GM23338 (cell line): ENCODE measurements at regions not wholly inside any gene's neighbourhood (a gene's known extent, or its start where the extent isn't known, plus 50 kb on each side); places are given as distances from the start of the nearest gene placed in this dataset.

ENCODE experiments used
- ATAC-seq: fragments of 200-7000 bp; cut with Tn5 transposase; 3 replicates; pipeline ENCODE4 v1.9.1; 2020
- DNase-seq: peaks from one replicate; pipeline ENCODE4 v3.0.0-alpha.2; 2015; ENCODE audit warnings: low spot score
- H2AFZ ChIP-seq: fragments of 200-600 bp; sonication (generic); 2 replicates; pipeline ENCODE4 v1.8.0; 2016; ENCODE audit warnings: antibody characterized with exemption, mild to moderate bottlenecking, moderate library complexity
- H3F3A ChIP-seq: fragments of 200-600 bp; sonication (generic); replicated peaks from 2 replicates; pipeline ENCODE4 v1.8.0; 2017; ENCODE audit warnings: antibody characterized with exemption, mixed run types, low read depth
- H3K27ac ChIP-seq: fragments of 200-600 bp; sonication (generic); 2 replicates; pipeline ENCODE4 v1.6.1; 2016; ENCODE audit warnings: low read depth
- H3K27me3 ChIP-seq: fragments of 200-600 bp; sonication (generic); 2 replicates; pipeline ENCODE4 v1.8.0; 2016; ENCODE audit warnings: mild to moderate bottlenecking, mixed run types, moderate library complexity; ENCODE audit not compliant: insufficient read depth
- H3K36me3 ChIP-seq: fragments of 200-600 bp; sonication (generic); 2 replicates; pipeline ENCODE4 v1.8.0; 2016; ENCODE audit warnings: mild to moderate bottlenecking; ENCODE audit not compliant: insufficient read depth
- H3K4me1 ChIP-seq: fragments of 200-600 bp; sonication (generic); 2 replicates; pipeline ENCODE4 v1.8.0; 2016; ENCODE audit warnings: mild to moderate bottlenecking, moderate library complexity; ENCODE audit not compliant: insufficient read depth
- H3K4me2 ChIP-seq: fragments of 200-600 bp; sonication (generic); 2 replicates; pipeline ENCODE4 v1.7.1; 2017; ENCODE audit warnings: mixed run types
- H3K4me3 ChIP-seq: fragments of 200-600 bp; sonication (generic); 2 replicates; pipeline ENCODE4 v1.6.1; 2016; ENCODE audit warnings: mixed run types
- H3K79me2 ChIP-seq: fragments of 200-600 bp; sonication (generic); replicated peaks from 2 replicates; pipeline ENCODE4 v1.8.0; 2017; ENCODE audit warnings: mild to moderate bottlenecking; ENCODE audit not compliant: insufficient read depth
- H3K9me2 ChIP-seq: fragments of 200-600 bp; sonication (generic); 2 replicates; pipeline ENCODE4 v1.8.0; 2017; ENCODE audit not compliant: insufficient read depth
- H4K20me1 ChIP-seq: fragments of 200-600 bp; sonication (generic); replicated peaks from 2 replicates; pipeline ENCODE4 v1.8.0; 2017; ENCODE audit warnings: mild to moderate bottlenecking; ENCODE audit not compliant: insufficient read depth
- H3K27ac Mint-ChIP-seq: 2 replicates; pipeline ENCODE4 v1.8.0; 2020; ENCODE audit warnings: inconsistent platforms, mild to moderate bottlenecking, moderate library complexity, mixed read lengths
- H3K27me3 Mint-ChIP-seq: 3 replicates; pipeline ENCODE4 v1.8.0; 2022; ENCODE audit warnings: low read depth, mild to moderate bottlenecking, moderate library complexity, mixed read lengths, inconsistent platforms; ENCODE audit not compliant: insufficient read depth, poor library complexity
- H3K36me3 Mint-ChIP-seq: 3 replicates; pipeline ENCODE4 v1.8.0; 2021; ENCODE audit warnings: low read depth, mild to moderate bottlenecking, inconsistent platforms, moderate library complexity, mixed read lengths
- H3K4me1 Mint-ChIP-seq: 3 replicates; pipeline ENCODE4 v1.8.0; 2020; ENCODE audit warnings: mild to moderate bottlenecking, inconsistent platforms, mixed read lengths
- H3K4me3 Mint-ChIP-seq: 3 replicates; pipeline ENCODE4 v1.8.0; 2021; ENCODE audit warnings: moderate library complexity, mild to moderate bottlenecking, inconsistent platforms, mixed read lengths
- H3K9me3 Mint-ChIP-seq: 3 replicates; pipeline ENCODE4 v1.8.0; 2020; ENCODE audit warnings: moderate library complexity, mild to moderate bottlenecking, inconsistent platforms, mixed read lengths
- CREB1 ChIP-seq: fragments of 250-450 bp; sonication (Bioruptor Pico); IDR thresholded peaks from 2 replicates; pipeline ENCODE4 v1.5.0; 2020; ENCODE audit warnings: low read depth, mild to moderate bottlenecking, moderate library complexity
- ETS1 ChIP-seq: IDR thresholded peaks from 2 replicates; pipeline ENCODE4 v1.6.1; 2016; ENCODE audit warnings: antibody characterized with exemption
- EZH2 ChIP-seq: fragments of 200-600 bp; sonication (generic); IDR thresholded peaks from one replicate; pipeline ENCODE4 v1.8.0; 2017; ENCODE audit warnings: antibody characterized with exemption, mild to moderate bottlenecking, low read depth; ENCODE audit not compliant: unreplicated experiment
- EZH2phosphoT487 ChIP-seq: fragments of 200-600 bp; sonication (generic); IDR thresholded peaks from one replicate; pipeline ENCODE4 v1.8.1; 2018; ENCODE audit warnings: antibody characterized with exemption; ENCODE audit not compliant: unreplicated experiment
- JUNB ChIP-seq: IDR thresholded peaks from one replicate; pipeline ENCODE4 v1.6.1; 2016; ENCODE audit warnings: antibody characterized with exemption; ENCODE audit not compliant: unreplicated experiment
- NANOG ChIP-seq: IDR thresholded peaks from 2 replicates; pipeline ENCODE4 v1.6.1; 2016; ENCODE audit warnings: antibody characterized with exemption, borderline replicate concordance
- POLR2AphosphoS5 ChIP-seq: IDR thresholded peaks from 2 replicates; pipeline ENCODE4 v1.6.1; 2016; ENCODE audit warnings: antibody characterized with exemption, low read depth
- STAT1 ChIP-seq: IDR thresholded peaks from one replicate; pipeline ENCODE4 v1.6.1; 2016; ENCODE audit warnings: antibody characterized with exemption; ENCODE audit not compliant: unreplicated experiment
- ZNF114 ChIP-seq: fragments of 250-450 bp; sonication (Bioruptor Pico); IDR thresholded peaks from 2 replicates; pipeline ENCODE4 v1.5.0; 2020; ENCODE audit warnings: mild to moderate bottlenecking, moderate library complexity
- ZNF331 ChIP-seq: fragments of 250-450 bp; sonication (Bioruptor Pico); IDR thresholded peaks from 2 replicates; pipeline ENCODE4 v1.5.0; 2020; ENCODE audit warnings: low read depth, mild to moderate bottlenecking, moderate library complexity
- ZNF462 ChIP-seq: fragments of 250-450 bp; sonication (Bioruptor Pico); IDR thresholded peaks from 2 replicates; pipeline ENCODE4 v1.5.0; 2020; ENCODE audit warnings: mild to moderate bottlenecking, moderate library complexity
- TF ChIP-seq, protein P1 (sequence below): IDR thresholded peaks from one replicate; pipeline ENCODE4 v1.6.1; 2018; ENCODE audit warnings: antibody characterized with exemption; ENCODE audit not compliant: unreplicated experiment
- TF ChIP-seq, protein P2 (sequence below), 2 experiments: fragments of 200-600 bp in 1 of 2; sonication (generic) in 1 of 2; conservative IDR thresholded peaks; 2 replicates each; pipeline versions ENCODE4 v1.5.1 to v1.6.1; 2016 to 2017; ENCODE audit warnings: antibody characterized with exemption in 2 of 2, low read depth in 2 of 2, mild to moderate bottlenecking in 2 of 2, moderate library complexity in 1 of 2

- Histone ChIP-seq H3F3A (no peaks in the 10 kb centered on the region), H3K36me3 (peaks cover 5% of the 10 kb centered on the region; the same call in 1 of the 2 replicates), H3K4me1 (peaks cover 38% of the 10 kb centered on the region), H3K79me2 (no peaks in the 10 kb centered on the region), H3K4me3 (peak overlapping the region; percentile 35), H3K4me2 (peak overlapping the region; percentile 62), H4K20me1 (no peaks in the 10 kb centered on the region), H3K27me3 (peaks cover 10% of the 10 kb centered on the region), H3K9me2 (peaks cover 7% of the 10 kb centered on the region; the same call in 1 of the 2 replicates), H2AFZ (no peak overlapping the region), H3K27ac (peak overlapping the region; percentile 98)
- peaks cover 51% of the 10 kb centered on the region for H3K4me1 Mint-ChIP-seq
- TF ChIP-seq, protein P1, sequence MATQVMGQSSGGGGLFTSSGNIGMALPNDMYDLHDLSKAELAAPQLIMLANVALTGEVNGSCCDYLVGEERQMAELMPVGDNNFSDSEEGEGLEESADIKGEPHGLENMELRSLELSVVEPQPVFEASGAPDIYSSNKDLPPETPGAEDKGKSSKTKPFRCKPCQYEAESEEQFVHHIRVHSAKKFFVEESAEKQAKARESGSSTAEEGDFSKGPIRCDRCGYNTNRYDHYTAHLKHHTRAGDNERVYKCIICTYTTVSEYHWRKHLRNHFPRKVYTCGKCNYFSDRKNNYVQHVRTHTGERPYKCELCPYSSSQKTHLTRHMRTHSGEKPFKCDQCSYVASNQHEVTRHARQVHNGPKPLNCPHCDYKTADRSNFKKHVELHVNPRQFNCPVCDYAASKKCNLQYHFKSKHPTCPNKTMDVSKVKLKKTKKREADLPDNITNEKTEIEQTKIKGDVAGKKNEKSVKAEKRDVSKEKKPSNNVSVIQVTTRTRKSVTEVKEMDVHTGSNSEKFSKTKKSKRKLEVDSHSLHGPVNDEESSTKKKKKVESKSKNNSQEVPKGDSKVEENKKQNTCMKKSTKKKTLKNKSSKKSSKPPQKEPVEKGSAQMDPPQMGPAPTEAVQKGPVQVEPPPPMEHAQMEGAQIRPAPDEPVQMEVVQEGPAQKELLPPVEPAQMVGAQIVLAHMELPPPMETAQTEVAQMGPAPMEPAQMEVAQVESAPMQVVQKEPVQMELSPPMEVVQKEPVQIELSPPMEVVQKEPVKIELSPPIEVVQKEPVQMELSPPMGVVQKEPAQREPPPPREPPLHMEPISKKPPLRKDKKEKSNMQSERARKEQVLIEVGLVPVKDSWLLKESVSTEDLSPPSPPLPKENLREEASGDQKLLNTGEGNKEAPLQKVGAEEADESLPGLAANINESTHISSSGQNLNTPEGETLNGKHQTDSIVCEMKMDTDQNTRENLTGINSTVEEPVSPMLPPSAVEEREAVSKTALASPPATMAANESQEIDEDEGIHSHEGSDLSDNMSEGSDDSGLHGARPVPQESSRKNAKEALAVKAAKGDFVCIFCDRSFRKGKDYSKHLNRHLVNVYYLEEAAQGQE = no peak
- TF ChIP-seq ZNF331 (CRISPR knock-in tag) = no peak
- no peak for TF ChIP-seq EZH2
- TF ChIP-seq JUNB = no peak
- no peak for TF ChIP-seq STAT1
- TF ChIP-seq, protein P2, sequence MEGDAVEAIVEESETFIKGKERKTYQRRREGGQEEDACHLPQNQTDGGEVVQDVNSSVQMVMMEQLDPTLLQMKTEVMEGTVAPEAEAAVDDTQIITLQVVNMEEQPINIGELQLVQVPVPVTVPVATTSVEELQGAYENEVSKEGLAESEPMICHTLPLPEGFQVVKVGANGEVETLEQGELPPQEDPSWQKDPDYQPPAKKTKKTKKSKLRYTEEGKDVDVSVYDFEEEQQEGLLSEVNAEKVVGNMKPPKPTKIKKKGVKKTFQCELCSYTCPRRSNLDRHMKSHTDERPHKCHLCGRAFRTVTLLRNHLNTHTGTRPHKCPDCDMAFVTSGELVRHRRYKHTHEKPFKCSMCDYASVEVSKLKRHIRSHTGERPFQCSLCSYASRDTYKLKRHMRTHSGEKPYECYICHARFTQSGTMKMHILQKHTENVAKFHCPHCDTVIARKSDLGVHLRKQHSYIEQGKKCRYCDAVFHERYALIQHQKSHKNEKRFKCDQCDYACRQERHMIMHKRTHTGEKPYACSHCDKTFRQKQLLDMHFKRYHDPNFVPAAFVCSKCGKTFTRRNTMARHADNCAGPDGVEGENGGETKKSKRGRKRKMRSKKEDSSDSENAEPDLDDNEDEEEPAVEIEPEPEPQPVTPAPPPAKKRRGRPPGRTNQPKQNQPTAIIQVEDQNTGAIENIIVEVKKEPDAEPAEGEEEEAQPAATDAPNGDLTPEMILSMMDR (conservative IDR thresholded peaks at IDR 0.05; ENCODE audit: low read depth in 2 of 2) = no peak
- TF ChIP-seq NANOG = no peak
- TF ChIP-seq POLR2AphosphoS5 = no peak
- TF ChIP-seq EZH2phosphoT487 = no peak
- no peak for TF ChIP-seq CREB1
- no peak for TF ChIP-seq ETS1
- TF ChIP-seq ZNF462 (CRISPR knock-in tag) = no peak
- no peak for TF ChIP-seq ZNF114 (CRISPR knock-in tag)
- no peak for DNase-seq
- H3K9me3 Mint-ChIP-seq = peaks cover 19% of the 10 kb centered on the region; the same call in 2 of the 3 replicates
- no peak for ATAC-seq
- H3K27me3 Mint-ChIP-seq = peaks cover 15% of the 10 kb centered on the region
- peak overlapping the region; percentile 14; the same call in 1 of the 2 replicates for H3K27ac Mint-ChIP-seq
- H3K36me3 Mint-ChIP-seq = no peaks in the 10 kb centered on the region; the same call in 1 of the 3 replicates
- peak overlapping the region; percentile 63 for H3K4me3 Mint-ChIP-seq
These were observed 60.8 kb upstream of the DYNAP start for GRCh38 chr18:54530285-54530684.
